Muscle of leg (tissue), 3 donors: ENCODE measurements at regions not wholly inside any gene's neighbourhood (a gene's known extent, or its start where the extent isn't known, plus 50 kb on each side); places are given as distances from the start of the nearest gene placed in this dataset.

Experiments used
- DNase-seq: peaks from one replicate; pipeline ENCODE4 v3.0.0; 2013
- H3K27ac ChIP-seq: one replicate; pipeline ENCODE4 v1.5.1; 2013; ENCODE audit warnings: mild to moderate bottlenecking, low read length, control low read depth
- H3K27me3 ChIP-seq: one replicate; pipeline ENCODE4 v1.6.1; 2013; ENCODE audit warnings: low read length; ENCODE audit not compliant: control insufficient read depth, insufficient read depth
- H3K36me3 ChIP-seq: one replicate; pipeline ENCODE4 v1.6.1; 2013; ENCODE audit warnings: low read length; ENCODE audit not compliant: control insufficient read depth, insufficient read depth
- H3K4me1 ChIP-seq: one replicate; pipeline ENCODE4 v1.6.1; 2013; ENCODE audit warnings: low read length; ENCODE audit not compliant: control insufficient read depth, insufficient read depth
- H3K4me3 ChIP-seq: one replicate; pipeline ENCODE4 v1.5.1; 2013; ENCODE audit warnings: low read length, control low read depth
- H3K9me3 ChIP-seq: replicated peaks from 2 replicates; pipeline ENCODE4 v1.6.1; 2013; ENCODE audit warnings: low read depth, low read length; ENCODE audit not compliant: control insufficient read depth
- WGBS: methylation state at CpG from one replicate; pipeline ENCODE4 v1.1.5; 2013; ENCODE audit warnings: missing lambda C conversion rate; ENCODE audit not compliant: insufficient coverage; 5-methylcytosine and 5-hydroxymethylcytosine counted together

DNA sequence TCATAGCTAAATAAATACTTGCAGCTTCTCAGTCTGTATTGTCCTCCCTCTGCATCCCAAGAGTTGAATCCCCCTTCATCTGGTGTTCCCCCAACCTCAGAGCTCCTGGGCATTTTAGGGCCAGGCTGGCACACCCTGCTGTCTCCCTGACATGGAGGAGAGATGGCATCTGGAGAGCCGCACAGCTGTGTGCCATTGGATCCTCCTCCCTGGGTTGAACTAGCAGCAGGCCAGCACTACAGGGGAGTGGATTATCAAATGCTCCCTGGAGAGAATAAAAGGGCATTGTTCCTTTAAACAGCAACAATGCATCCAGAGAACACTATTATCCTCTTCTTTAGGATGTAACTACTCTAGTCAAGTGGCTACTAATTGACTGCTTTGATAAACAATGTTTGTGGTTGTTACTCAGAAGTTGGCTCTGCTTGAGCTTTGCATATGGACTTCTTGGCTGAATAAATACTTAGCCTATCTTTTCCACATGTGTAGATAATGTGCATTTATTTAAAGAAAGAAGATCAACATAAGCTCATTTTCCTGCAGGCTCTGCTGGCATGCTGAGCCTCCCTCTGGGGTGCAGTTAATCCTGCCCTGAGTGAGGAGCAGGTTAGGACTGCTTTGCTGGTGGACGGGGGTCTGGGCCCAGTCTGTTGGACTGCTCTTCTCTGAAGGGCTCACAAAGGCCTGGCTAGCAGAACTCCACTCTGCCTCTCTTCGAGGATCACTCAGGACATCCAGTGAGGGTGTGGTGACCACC lies 897.2 kb downstream of the TBC1D22A start:
- Histone ChIP-seq H3K4me3 (no peak overlapping the region), H3K4me1 (peaks cover 14% of the 10 kb centered on the region), H3K9me3 (no peaks in the 10 kb centered on the region), H3K27me3 (no peaks in the 10 kb centered on the region), H3K27ac (no peak overlapping the region), H3K36me3 (no peaks in the 10 kb centered on the region)
- WGBS, result no CpG with 5 or more reads among the region's 3 CpGs
- DNase-seq, result peak; percentile 55

DNA sequence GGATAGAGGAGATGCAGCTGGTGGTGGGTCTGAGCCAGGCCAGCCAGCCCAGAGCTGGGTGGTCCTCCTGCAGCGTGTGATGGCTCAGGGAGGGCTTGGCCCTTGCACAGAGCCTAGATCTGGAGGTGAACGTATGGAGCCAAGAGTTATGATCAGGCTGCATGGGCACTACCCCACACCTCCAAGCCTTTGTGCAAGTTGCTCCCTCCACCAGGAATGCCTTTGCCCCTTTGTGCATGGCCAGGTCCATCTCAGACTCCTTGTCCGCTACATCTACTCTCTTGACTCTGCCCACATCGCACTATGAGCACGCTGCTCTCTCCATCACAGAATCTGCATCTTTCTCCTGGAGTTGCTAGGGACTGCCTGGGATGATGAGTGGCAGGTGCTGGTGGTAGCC lies 895.7 kb downstream of the TBC1D22A start:
- DNase-seq, result no peak
- H3K4me1 ChIP-seq, result peaks cover 14% of the 10 kb centered on the region
- H3K4me3 ChIP-seq, result no peak overlapping the region
- H3K9me3 ChIP-seq, result no peaks in the 10 kb centered on the region
- 58% methylated on average over 2 of the region's 5 CpGs for WGBS
- H3K36me3 ChIP-seq, result no peaks in the 10 kb centered on the region
- no peaks in the 10 kb centered on the region for H3K27me3 ChIP-seq
- no peak overlapping the region for H3K27ac ChIP-seq

DNA sequence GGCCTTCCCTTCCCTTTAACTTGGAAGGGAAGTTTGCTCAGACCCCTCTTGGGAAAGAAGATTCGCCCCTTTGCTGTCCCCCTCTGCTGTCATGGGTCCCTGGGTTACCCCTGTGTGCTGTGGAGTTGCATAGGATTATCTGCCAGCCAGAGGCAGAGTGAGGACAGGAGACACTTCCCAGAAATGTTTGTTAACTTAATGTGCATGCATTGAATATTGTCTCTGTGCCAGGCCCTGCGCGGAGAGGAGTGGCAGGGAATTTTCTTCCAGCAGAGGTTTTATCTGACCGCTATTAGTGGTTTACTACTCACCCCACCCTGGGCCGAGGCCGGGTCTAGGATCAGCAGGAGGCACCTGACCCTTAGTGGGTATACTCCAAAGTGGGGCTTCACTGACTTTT lies 894.8 kb downstream of the TBC1D22A start:
- peaks cover 14% of the 10 kb centered on the region for H3K4me1 ChIP-seq
- 70% methylated on average over 2 of the region's 6 CpGs for WGBS
- H3K27me3 ChIP-seq, result no peaks in the 10 kb centered on the region
- H3K36me3 ChIP-seq, result no peaks in the 10 kb centered on the region
- DNase-seq, result peak; percentile 17
- H3K4me3 ChIP-seq, result no peak overlapping the region
- H3K27ac ChIP-seq, result no peak overlapping the region
- H3K9me3 ChIP-seq, result no peaks in the 10 kb centered on the region

DNA sequence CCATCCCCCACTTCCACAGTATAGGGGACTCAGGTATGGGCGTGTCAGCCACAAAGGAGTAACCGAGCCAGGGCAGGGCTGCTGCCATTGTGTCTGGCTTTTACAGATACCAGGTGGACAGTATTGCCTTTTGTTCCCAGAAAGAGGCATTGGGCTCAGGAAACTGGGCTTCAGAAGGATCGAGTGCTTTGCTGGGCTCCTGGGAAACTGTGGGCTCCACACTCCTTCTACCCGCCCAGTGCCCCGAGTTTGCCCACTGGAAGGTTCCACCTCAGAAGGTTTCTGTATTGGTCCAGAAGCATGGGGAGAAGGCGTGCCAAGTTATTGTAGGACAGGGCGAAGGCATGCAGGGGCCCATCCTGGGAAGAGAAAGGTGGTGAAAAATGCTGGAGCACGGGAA lies 894.4 kb downstream of the TBC1D22A start:
- Histone ChIP-seq H3K36me3 (no peaks in the 10 kb centered on the region), H3K27me3 (no peaks in the 10 kb centered on the region), H3K27ac (no peak overlapping the region), H3K4me3 (no peak overlapping the region), H3K4me1 (peaks cover 14% of the 10 kb centered on the region), H3K9me3 (no peaks in the 10 kb centered on the region)
- no peak for DNase-seq
- 72% methylated on average over 3 of the region's 8 CpGs for WGBS

DNA sequence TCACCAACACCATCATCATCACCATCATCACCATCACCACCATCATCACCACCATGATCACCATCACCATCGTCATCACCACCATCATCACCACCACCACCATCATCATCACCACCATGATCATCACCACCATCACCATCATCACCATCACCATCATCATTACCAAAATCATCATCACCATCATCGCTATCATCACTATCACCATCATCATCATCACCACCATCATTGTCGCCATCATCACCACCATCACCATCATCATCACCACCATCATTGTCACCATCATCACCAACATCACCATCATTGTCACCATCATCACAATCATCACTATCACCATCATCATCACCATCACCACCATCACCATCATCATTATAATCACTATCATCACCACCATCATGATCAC lies 893.5 kb downstream of the TBC1D22A start:
- 43% methylated on average over 3 of the region's 3 CpGs for WGBS
- DNase-seq, result no peak
- no peaks in the 10 kb centered on the region for H3K36me3 ChIP-seq
- H3K4me1 ChIP-seq, result peaks cover 14% of the 10 kb centered on the region
- H3K9me3 ChIP-seq, result no peaks in the 10 kb centered on the region
- H3K4me3 ChIP-seq, result no peak overlapping the region
- H3K27ac ChIP-seq, result no peak overlapping the region
- no peaks in the 10 kb centered on the region for H3K27me3 ChIP-seq

DNA sequence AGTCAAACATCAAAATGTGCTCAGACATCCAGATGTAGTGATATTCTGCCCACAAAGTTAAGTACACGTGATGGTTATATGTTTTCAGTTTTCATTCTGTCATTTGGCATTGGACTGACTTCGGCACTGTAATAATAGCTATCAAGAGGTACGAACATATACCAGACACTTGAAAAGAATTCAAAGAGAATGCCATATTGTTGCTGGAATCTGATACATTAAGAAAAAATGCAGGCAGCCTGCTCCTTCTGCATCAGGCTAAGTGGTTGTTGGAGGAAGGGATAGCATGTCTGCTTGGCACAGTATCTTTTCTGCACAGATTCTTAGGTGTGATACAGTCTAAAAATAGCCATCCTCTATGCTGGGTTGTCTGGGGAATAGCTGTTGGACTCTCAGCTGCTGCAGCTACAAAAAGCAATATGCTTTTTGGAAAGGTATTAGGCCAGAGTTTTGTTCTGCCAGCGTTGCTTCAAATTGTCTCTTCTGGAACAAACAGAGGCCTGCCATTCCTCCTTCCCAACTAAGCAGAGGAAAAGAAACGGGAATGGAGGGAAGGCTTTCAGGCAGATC lies 892.6 kb downstream of the TBC1D22A start:
- H3K4me1 ChIP-seq, result peaks cover 14% of the 10 kb centered on the region
- H3K9me3 ChIP-seq, result no peaks in the 10 kb centered on the region
- WGBS, result 20% methylated on average over 2 of the region's 5 CpGs
- H3K27me3 ChIP-seq, result no peaks in the 10 kb centered on the region
- no peak overlapping the region for H3K27ac ChIP-seq
- H3K4me3 ChIP-seq, result no peak overlapping the region
- H3K36me3 ChIP-seq, result no peaks in the 10 kb centered on the region
- peak; percentile 82 for DNase-seq

DNA sequence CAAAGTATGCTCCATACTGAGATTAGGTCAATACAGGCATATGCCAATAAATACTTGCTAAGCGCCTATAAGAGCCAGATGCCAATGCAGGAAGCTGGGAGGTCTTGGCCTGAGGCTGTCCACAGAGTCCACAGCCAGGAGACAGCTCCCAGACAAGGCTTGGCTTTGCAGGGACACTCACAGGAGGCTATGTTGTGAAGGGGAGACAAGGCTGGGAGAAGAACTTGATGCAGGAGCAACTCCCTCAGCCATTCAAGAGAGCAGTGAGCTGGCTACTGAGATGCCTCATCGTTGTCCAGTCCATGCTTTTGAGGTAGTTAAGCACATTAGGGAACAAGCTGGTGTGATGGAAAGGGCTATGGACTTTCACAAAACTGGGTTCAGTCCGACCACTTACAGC lies 891.5 kb downstream of the TBC1D22A start:
- Histone ChIP-seq H3K4me3 (no peak overlapping the region), H3K4me1 (peaks cover 12% of the 10 kb centered on the region), H3K36me3 (no peaks in the 10 kb centered on the region), H3K9me3 (no peaks in the 10 kb centered on the region), H3K27me3 (no peaks in the 10 kb centered on the region), H3K27ac (no peak overlapping the region)
- WGBS, result no CpG with 5 or more reads among the region's 3 CpGs
- DNase-seq, result no peak

DNA sequence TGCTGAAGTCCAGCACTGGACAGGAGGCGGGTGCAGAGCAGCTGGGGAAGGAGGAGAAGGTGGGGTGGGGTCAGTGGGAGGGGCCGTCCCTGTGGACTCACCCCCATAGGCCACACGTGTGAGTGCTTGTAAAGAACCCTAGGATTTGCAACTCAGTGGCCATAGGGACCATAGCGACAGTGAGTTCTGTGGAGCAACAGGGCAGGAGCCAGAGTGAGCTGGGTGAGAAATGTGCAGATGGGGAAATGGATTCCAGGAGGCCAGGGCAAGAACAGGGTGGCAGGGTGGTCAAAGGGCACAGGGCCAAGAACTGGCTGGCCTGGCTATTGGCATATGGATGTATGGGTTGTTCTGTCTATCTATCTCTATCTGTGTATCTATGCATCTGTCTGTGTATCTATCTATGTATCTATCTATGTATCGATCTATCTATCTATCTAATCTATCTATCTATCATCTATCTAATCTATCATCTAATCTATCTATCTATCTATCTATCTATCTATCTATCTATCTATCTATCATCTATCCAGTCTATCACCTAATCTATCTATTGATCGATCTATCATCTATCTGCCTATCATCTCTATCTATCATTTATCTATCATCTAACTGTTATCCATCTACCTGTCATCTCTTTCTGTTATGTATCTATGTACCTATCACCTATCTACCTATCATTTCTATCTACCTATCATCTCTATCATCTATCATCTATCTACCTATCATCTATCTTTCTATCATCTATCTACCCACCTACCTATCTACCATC lies 889.0 kb downstream of the TBC1D22A start:
- H3K27me3 ChIP-seq, result no peaks in the 10 kb centered on the region
- no peaks in the 10 kb centered on the region for H3K9me3 ChIP-seq
- no peak overlapping the region for H3K4me3 ChIP-seq
- H3K27ac ChIP-seq, result no peak overlapping the region
- H3K4me1 ChIP-seq, result peaks cover 4% of the 10 kb centered on the region
- H3K36me3 ChIP-seq, result no peaks in the 10 kb centered on the region
- 76% methylated on average over 2 of the region's 6 CpGs for WGBS
- DNase-seq, result no peak

DNA sequence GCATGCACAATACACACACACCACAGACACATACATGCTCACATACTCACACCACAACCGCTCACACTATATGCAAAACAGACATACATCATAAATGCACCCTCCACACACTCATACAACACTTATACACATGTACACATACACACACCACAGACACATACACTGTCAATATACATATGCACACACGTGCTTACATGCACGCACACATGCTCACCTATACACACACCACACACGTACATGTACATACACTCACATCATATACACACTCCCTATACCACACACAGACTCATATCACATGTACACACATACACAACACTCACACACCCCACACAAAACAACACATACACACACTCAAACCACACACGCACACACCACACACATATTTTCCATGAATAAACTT lies 885.3 kb downstream of the TBC1D22A start:
- no peaks in the 10 kb centered on the region for H3K36me3 ChIP-seq
- H3K4me1 ChIP-seq, result no peaks in the 10 kb centered on the region
- H3K4me3 ChIP-seq, result no peak overlapping the region
- H3K9me3 ChIP-seq, result no peaks in the 10 kb centered on the region
- H3K27ac ChIP-seq, result no peak overlapping the region
- 91% methylated on average over 4 of the region's 5 CpGs for WGBS
- H3K27me3 ChIP-seq, result no peaks in the 10 kb centered on the region
- no peak for DNase-seq

DNA sequence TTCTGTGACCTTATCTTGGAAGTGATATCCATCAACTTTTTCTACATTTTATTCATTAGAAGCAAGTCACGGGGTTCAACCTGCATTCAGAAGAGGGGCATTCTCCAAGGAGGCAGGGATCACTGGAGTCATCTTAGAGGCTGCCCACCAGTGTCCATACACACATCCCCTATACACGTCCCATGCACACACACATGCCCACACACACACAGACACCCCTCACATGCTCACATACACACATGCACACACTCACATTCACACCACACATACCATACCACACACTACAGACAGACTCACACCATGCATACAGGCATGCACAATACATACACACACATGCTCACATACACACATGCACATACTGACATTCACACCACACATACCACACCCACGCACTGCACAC lies 884.7 kb downstream of the TBC1D22A start:
- no peaks in the 10 kb centered on the region for H3K4me1 ChIP-seq
- WGBS, result 78% methylated on average over 3 of the region's 3 CpGs
- H3K9me3 ChIP-seq, result no peaks in the 10 kb centered on the region
- H3K36me3 ChIP-seq, result no peaks in the 10 kb centered on the region
- H3K27me3 ChIP-seq, result peaks cover under 1% of the 10 kb centered on the region
- H3K27ac ChIP-seq, result no peak overlapping the region
- H3K4me3 ChIP-seq, result no peak overlapping the region
- no peak for DNase-seq
